Neural cell (in vitro differentiated cells): ENCODE measurements at regions not wholly inside any gene's neighbourhood (a gene's known extent, or its start where the extent isn't known, plus 50 kb on each side); places are given as distances from the start of the nearest gene placed in this dataset.

Source experiments
- CTCF ChIP-seq: fragments of 450-650 bp; IDR thresholded peaks from 2 replicates; pipeline ENCODE4 v1.5.1; 2014; ENCODE audit warnings: antibody characterized with exemption, mild to moderate bottlenecking, moderate library complexity; ENCODE audit not compliant: poor library complexity, severe bottlenecking
- EP300 ChIP-seq: fragments of 450-650 bp; conservative IDR thresholded peaks from 2 replicates; pipeline ENCODE4 v1.6.1; 2014; ENCODE audit warnings: antibody characterized with exemption, mild to moderate bottlenecking, moderate library complexity; ENCODE audit not compliant: poor library complexity, severe bottlenecking
- EZH2 ChIP-seq: fragments of 200-600, 300-800 bp; shearing (Covaris generic), sonication (generic); IDR thresholded peaks from 2 replicates; pipeline ENCODE4 v1.6.1; 2014; ENCODE audit warnings: antibody characterized with exemption, low read length, borderline replicate concordance, mild to moderate bottlenecking; ENCODE audit not compliant: insufficient read depth, poor library complexity, severe bottlenecking
- POLR2AphosphoS5 ChIP-seq: IDR thresholded peaks from 2 replicates; pipeline ENCODE4 v1.6.1; 2012
- RAD21 ChIP-seq: fragments of 450-650 bp; conservative IDR thresholded peaks from 2 replicates; pipeline ENCODE4 v1.6.1; 2014; ENCODE audit warnings: antibody characterized with exemption, mild to moderate bottlenecking, moderate library complexity
- TF ChIP-seq, protein P1 (sequence below): IDR thresholded peaks from 2 replicates; pipeline ENCODE4 v1.6.1; 2012; ENCODE audit warnings: borderline replicate concordance

- TF ChIP-seq CTCF (no peak), EP300 (no peak), POLR2AphosphoS5 (no peak), EZH2 (no peak), RAD21 (no peak)
- TF ChIP-seq, protein P1, sequence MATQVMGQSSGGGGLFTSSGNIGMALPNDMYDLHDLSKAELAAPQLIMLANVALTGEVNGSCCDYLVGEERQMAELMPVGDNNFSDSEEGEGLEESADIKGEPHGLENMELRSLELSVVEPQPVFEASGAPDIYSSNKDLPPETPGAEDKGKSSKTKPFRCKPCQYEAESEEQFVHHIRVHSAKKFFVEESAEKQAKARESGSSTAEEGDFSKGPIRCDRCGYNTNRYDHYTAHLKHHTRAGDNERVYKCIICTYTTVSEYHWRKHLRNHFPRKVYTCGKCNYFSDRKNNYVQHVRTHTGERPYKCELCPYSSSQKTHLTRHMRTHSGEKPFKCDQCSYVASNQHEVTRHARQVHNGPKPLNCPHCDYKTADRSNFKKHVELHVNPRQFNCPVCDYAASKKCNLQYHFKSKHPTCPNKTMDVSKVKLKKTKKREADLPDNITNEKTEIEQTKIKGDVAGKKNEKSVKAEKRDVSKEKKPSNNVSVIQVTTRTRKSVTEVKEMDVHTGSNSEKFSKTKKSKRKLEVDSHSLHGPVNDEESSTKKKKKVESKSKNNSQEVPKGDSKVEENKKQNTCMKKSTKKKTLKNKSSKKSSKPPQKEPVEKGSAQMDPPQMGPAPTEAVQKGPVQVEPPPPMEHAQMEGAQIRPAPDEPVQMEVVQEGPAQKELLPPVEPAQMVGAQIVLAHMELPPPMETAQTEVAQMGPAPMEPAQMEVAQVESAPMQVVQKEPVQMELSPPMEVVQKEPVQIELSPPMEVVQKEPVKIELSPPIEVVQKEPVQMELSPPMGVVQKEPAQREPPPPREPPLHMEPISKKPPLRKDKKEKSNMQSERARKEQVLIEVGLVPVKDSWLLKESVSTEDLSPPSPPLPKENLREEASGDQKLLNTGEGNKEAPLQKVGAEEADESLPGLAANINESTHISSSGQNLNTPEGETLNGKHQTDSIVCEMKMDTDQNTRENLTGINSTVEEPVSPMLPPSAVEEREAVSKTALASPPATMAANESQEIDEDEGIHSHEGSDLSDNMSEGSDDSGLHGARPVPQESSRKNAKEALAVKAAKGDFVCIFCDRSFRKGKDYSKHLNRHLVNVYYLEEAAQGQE = no peak
Observed at GRCh38 chr2:9709539-9710285, 78.9 kb upstream of the YWHAQ start.
